Activated CD4-positive, alpha-beta T cell treated with anti-CD3 and anti-CD28 coated beads for 24 hours (primary cell): ENCODE measurements at regions not wholly inside any gene's neighbourhood (a gene's known extent, or its start where the extent isn't known, plus 50 kb on each side); places are given as distances from the start of the nearest gene placed in this dataset.

Experiments used
- DNase-seq, 2 donors: peaks; one replicate each; pipeline ENCODE4 v3.0.0-alpha.2; 2020; ENCODE audit warnings: low read depth in 2 of 2

- no peak for DNase-seq
These were observed 110.3 kb upstream of the TMC3 start for GRCh38 chr15:81484086-81484955.

DNA sequence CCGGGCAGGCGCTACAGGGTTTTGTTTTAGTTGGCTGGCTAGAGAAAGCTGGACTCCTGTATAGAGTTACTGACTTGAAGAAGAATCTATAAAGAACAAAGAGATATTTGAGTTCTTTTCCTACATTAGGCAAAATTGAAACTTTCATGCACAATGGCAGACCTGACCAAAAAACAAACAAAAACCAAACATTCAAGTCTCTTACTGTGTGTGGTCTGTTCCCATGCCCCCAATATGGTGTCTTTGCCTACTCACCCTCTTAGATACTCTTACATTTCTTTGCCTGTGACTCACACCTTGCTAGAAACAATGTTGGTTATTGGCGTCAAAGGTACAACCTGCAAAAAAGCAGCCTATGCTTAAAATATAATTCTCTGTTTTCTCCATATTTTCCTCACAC, 109.5 kb upstream of the TMC3 start:
- DNase-seq = no peak

- no peak for DNase-seq
These were observed 107.3 kb upstream of the TMC3 start for GRCh38 chr15:81481346-81481745.

- DNase-seq = peak in 1 of 2 donors; percentile 29
These were observed 106.6 kb upstream of the TMC3 start for GRCh38 chr15:81480645-81481053.

DNA sequence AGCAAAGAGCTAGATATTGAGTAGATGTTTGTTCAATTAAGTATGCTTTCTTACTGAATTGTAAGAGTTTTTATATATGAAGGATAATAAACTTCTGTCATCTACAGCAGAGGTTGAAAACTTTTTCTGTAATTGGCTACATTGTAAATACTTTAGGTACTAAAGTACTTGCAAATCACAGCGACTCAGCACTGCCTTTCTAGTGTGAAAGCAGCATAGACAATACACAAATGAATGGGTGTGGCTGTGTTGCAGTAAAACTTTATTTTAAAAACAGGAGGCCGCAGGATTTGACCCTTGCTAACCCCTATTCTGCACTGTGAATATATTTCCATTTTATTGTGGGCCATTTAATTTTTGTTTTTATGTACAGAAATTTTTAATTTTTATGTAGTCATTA, 104.3 kb upstream of the TMC3 start:
- no peak for DNase-seq

DNA sequence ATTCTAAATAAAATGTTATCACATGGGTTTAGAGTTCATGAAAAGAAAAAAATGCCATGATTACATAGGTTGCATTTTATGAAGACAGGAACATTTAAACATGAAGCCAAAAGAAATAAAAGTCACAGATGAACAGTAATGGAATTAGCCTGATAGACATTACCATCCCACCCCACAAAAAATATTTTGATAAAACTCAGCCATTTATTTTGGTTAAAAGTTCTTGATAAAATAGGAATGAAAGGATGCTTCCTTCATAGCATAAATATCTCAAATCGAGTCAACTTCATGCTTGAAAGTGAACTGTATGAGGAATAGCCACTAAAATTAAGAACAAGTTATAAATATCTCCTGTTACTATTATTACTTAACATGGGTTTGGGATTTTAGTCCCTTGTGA, 101.9 kb upstream of the TMC3 start:
- DNase-seq = no peak

DNA sequence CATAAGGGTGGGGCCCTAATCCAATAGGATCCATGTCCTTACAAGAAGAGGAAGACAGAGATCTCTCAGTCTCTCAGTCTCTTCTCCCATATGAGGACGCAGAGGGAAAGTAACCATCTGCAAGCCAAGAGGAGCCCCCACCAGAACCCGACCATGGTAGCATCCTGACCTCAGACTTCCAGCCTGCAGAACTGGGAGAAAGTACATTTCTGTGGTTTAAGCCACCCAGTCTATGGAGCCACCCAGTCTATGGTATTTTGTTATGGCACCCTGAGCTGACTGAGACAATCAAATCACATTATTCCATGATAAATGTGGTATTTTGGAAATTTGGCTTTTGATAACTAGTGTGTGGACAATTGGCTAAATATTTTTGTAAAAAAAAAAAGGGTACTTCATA, 101.5 kb upstream of the TMC3 start:
- no peak for DNase-seq

GRCh38 chr15:81473946-81474345, 99.9 kb upstream of the TMC3 start:
- DNase-seq = no peak

DNA sequence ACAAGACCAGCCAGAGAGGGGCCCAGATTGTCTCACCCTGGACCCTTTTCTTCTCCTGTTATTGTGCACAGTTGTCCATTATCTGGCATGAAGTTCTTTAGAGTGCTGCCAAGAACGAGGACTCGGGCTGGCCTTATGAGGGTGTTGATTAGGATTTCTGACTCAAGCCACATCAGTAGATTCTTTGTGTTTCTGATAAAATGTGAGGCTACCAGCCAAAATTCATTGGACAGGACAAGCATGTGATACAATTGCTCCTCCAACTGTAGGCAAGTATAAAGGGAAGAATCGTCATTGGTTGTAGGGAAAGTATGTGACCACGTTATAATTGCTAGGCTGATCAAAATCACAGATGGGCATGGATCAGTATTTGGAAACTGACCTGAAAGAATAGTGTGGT, 99.2 kb upstream of the TMC3 start:
- no peak for DNase-seq

DNA sequence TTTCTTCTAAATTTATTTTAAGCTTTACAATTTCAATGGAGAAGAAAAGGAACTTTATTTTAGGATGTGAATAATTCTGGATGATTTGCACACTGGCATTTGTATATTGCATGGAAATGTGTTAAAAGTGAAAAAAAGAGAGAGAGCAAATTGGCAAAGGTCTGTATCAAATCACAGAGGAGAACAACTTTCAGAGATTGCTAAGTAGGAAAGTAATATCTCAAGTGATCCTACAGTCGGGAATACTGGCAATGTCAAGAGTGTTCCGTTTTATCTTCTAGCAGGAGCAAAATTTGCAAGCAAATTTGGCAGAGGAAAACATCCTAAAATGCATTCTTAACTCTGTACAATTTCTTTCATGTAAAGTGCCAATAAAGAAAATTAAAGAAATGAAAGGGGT, 97.1 kb upstream of the TMC3 start:
- DNase-seq = no peak

GRCh38 chr15:81469154-81469553, 95.1 kb upstream of the TMC3 start:
- DNase-seq = no peak

- no peak for DNase-seq
These were observed 92.7 kb upstream of the TMC3 start for GRCh38 chr15:81466741-81467140.

GRCh38 chr15:81454024-81454423, 80.0 kb upstream of the TMC3 start:
- no peak for DNase-seq

DNA sequence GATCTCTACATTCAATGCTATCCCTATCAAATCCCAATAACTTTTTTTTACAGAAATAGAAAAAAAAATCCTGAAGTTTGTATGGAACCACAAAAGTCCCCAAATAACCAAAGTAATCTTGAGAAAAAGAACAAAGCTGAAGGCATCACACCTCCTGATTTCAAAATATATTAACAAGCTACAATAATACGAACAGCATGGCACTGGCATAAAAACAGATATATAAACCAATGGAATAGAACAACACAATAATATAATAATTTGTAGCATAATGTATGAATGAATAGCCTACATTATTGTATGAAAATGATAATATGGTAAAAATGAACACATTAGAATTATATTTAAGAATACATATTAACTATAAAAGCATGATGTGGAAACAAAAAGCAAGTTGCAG, 76.7 kb upstream of the TMC3 start:
- no peak for DNase-seq

GRCh38 chr15:81449836-81450474, 75.9 kb upstream of the TMC3 start:
- no peak for DNase-seq

- no peak for DNase-seq
These were observed 69.2 kb upstream of the TMC3 start for GRCh38 chr15:81443040-81443820.

DNA sequence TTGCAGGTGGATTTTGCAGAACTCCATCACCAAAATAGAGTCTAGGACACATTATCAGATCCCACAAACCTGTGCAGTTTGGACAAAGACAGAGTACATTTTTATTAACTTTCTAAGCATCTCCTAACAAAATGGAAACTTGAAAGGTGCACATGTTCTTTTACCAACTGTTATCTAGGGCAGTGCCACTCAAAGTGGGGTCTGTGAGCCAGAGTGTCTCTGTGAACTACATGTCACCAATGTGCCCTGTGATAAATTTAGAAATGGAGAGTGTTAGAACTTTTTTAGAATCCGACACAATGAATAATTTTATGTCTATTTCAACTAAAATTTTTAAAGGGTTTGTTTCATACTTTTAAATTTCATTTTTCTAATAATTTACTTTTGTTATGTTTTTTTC, 68.4 kb upstream of the TMC3 start:
- no peak for DNase-seq

- DNase-seq = no peak
These were observed 60.8 kb upstream of the TMC3 start for GRCh38 chr15:81434851-81435250.

DNA sequence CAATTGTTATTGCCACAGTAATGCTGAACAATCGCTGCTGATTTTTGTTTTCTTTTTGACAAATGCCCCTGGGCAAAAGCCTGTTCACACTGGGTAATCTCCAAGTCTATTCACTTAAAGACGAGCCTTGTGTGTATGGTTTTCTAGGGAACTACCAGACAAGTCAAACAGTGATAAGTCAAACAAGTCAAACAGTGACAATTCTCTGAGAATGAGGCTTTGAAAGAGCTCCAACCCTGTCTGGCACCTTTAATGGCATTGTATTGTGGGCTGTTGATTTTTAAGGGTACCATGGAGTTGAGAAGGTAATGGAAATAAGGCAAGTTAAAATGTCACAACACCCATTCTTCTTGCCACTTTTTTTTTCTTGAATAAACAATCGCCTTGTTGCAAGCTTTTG, 59.4 kb upstream of the TMC3 start:
- DNase-seq = no peak

DNA sequence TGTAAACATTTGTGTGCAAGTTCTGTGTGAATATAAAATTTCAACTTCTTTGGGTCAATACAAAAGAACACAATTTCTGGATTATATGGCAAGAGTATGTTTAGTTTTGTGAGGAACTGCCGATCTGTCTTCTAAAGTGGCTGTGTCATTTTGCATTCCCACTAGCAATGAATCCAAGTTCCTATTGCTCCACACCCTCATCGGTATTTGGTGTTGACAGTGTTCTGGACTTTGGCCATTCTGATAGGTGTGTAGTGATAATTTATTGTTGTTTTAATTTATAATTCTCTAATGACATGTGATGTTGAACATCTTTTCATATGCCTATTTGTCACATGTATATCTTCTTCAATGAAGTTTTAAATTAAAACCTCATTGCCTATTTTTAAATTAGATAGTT, 58.2 kb upstream of the TMC3 start:
- no peak for DNase-seq

DNA sequence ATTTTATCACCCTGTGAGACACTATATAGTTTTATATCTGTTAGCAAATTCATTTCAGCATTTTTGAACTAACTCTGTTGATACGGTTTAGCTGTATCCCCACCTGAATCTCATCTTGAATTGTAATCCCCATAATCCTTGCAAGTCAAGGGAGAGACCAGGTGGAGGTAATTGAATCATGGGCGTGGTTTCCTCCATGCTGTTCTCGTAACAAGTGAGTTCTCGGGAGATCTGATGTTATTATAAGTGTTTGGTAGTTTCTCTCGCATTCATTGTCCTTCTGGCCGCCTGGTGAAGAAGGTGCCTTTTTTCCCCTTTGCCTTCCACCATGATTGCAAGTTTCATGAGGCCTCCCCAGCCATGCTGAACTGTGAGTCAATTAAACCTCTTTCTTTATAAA, 53.2 kb upstream of the TMC3 start:
- no peak for DNase-seq

DNA sequence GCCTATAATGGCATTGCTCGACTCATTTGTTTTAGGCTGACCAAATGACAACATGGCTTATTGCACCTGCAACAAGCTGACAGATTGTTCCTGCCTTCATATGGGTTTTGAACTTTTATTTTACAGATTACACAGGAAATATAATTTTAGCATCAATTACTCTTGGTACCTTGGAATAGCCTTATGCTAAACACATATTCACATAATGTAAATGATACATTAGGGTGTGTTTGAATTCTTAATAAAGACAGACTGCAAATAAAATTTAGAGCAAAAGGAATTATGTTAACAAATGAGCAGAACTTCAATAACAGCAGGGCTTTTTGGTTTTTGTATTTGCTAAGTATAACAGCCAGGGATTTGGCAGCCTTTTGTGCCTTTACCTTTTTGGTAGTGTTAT, 51.9 kb upstream of the TMC3 start:
- DNase-seq = no peak
